ENCODE measurements at regions not wholly inside any gene's neighbourhood (a gene's known extent, or its start where the extent isn't known, plus 50 kb on each side); places are given as distances from the start of the nearest gene placed in this dataset.
"Not testable (repeated sequence)": the region's sequence is repeated elsewhere in the genome, so short reads cannot be mapped to it uniquely, and the experiment has no call there.

GRCh38 chr1:73727036-73727435 is 470.9 kb downstream of the LRRIQ3 start:
- Mint-ChIP-seq H3K36me3 (no peaks in the 10 kb centered on the region), H3K4me1 (ENCODE audit: low read depth in 2 of 2) (no peaks in the 10 kb centered on the region), H3K27me3 (no peaks in the 10 kb centered on the region), H3K27ac (no peak overlapping the region), H3K4me3 (no peak overlapping the region), H3K9me3 (peaks cover 14% of the 10 kb centered on the region)
- DNase-seq (ENCODE audit: low spot score) (no peak), ATAC-seq (no peak)

DNA sequence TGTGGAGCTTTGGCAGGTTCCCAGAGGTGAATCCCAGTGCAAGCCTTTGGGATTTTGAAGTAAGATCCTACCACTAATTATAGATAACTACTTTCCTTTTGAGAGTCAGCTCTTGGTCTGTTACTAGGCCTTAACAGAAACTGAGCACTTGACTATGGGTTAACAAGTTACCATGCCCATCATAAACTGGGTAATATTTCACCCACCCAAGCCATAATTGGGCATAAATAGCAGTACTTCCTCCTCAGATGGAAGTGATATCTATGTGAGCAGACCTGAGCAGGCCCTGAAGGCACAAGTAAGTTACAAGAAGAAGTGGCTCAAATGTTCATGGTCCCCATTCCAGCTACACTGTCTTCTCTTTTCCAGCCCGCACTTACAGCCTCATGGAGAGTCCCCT is 475.9 kb downstream of the LRRIQ3 start:
- H3K4me1 Mint-ChIP-seq (ENCODE audit: low read depth in 2 of 2): no peaks in the 10 kb centered on the region
- no peak for ATAC-seq
- H3K27me3 Mint-ChIP-seq: no peaks in the 10 kb centered on the region
- H3K36me3 Mint-ChIP-seq: peaks cover 1% of the 10 kb centered on the region
- DNase-seq (ENCODE audit: low spot score): no peak
- no peak overlapping the region for H3K4me3 Mint-ChIP-seq
- peaks cover 12% of the 10 kb centered on the region for H3K9me3 Mint-ChIP-seq
- H3K27ac Mint-ChIP-seq: no peak overlapping the region

GRCh38 chr1:73717976-73718375 is 480.0 kb downstream of the LRRIQ3 start:
- H3K9me3 Mint-ChIP-seq: peaks cover 24% of the 10 kb centered on the region
- no peaks in the 10 kb centered on the region for H3K4me1 Mint-ChIP-seq (ENCODE audit: low read depth in 2 of 2)
- no peak overlapping the region for H3K4me3 Mint-ChIP-seq
- no peak overlapping the region for H3K27ac Mint-ChIP-seq
- no peaks in the 10 kb centered on the region for H3K27me3 Mint-ChIP-seq
- DNase-seq (ENCODE audit: low spot score) (no peak), ATAC-seq (no peak)
- peaks cover 6% of the 10 kb centered on the region for H3K36me3 Mint-ChIP-seq

- no peaks in the 10 kb centered on the region for H3K36me3 Mint-ChIP-seq
- ATAC-seq (no peak), DNase-seq (ENCODE audit: low spot score) (no peak)
- peaks cover 26% of the 10 kb centered on the region for H3K9me3 Mint-ChIP-seq
- no peaks in the 10 kb centered on the region for H3K27me3 Mint-ChIP-seq
- H3K4me3 Mint-ChIP-seq: no peak overlapping the region
- no peak overlapping the region for H3K27ac Mint-ChIP-seq
- H3K4me1 Mint-ChIP-seq (ENCODE audit: low read depth in 2 of 2): no peaks in the 10 kb centered on the region
Measured at GRCh38 chr1:73711089-73711488, 486.9 kb downstream of the LRRIQ3 start.

DNA sequence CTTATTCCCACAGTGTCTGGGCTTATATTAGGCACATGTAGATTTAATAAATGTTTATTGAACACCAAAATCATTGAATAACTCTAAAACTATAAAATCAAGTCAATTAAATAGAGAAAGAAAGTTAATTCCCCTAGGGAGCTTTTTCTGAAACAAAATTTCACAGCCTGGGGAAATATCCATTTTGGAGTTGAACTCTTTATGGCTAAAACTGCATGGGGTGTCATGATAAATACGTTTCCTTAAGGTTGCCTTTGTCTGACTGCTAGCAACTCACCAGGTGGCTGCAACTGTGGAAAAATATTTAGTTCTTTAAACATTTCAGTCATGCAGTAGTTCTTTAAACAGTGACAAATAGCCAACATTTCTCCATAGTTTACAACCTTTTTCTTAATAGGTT is 496.1 kb downstream of the LRRIQ3 start:
- Mint-ChIP-seq H3K4me3 (no peak overlapping the region), H3K36me3 (no peaks in the 10 kb centered on the region), H3K4me1 (ENCODE audit: low read depth in 2 of 2) (no peaks in the 10 kb centered on the region), H3K27me3 (no peaks in the 10 kb centered on the region), H3K9me3 (peaks cover 3% of the 10 kb centered on the region), H3K27ac (no peak overlapping the region)
- DNase-seq (ENCODE audit: low spot score) (no peak), ATAC-seq (no peak)

DNA sequence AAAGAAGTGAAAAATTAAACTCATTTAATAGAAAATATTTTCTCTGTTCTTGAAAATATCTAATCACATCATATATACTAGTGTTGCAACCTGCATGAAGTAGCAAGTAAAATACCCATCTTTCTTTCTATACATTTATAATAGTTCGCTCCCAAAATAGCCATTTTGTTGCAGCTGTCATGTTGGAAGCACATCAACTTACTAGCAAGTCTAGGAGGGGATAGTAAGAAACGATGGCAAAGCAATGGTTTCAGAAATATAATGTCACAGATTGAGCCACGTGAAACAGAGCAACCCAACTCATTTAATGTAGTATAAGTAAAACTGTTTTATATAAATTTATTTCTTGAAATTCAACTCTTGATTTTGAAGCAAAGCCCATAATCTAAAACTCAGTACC is 521.8 kb downstream of the LRRIQ3 start:
- Mint-ChIP-seq H3K4me3 (no peak overlapping the region), H3K27me3 (no peaks in the 10 kb centered on the region), H3K9me3 (peaks cover 3% of the 10 kb centered on the region), H3K27ac (no peak overlapping the region), H3K4me1 (ENCODE audit: low read depth in 2 of 2) (no peaks in the 10 kb centered on the region), H3K36me3 (no peaks in the 10 kb centered on the region)
- DNase-seq (ENCODE audit: low spot score) (no peak), ATAC-seq (no peak)

DNA sequence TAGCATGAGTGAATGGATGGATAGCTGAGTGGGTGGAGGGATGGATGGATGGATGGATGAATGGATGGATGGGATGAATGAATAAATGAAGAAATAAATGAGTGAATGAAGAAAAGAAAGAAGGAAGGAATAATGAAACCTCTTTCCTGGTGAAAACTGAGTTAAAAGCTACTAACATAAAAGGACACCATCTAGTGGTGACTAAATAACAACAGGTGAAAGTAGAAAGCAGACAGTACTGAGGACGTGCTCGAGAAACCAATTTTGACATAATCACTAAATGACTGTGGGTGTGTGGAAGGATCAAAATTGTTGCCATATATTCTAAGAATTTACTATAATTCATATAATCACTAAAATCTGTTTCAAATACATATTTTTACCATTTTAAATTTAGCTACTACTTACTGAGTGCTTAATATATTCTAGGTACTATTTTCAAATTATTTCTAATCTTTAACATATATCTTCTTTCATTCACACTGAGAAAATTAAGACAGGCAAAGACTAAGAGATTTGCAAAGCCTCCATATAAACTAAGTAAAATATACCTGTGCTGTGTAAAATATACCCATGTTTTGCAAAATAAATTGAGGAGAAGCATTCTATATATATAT is 522.9 kb downstream of the LRRIQ3 start:
- no peaks in the 10 kb centered on the region for H3K4me1 Mint-ChIP-seq (ENCODE audit: low read depth in 2 of 2)
- ATAC-seq (no peak), DNase-seq (ENCODE audit: low spot score) (no peak)
- no peak overlapping the region for H3K4me3 Mint-ChIP-seq
- H3K27ac Mint-ChIP-seq: no peak overlapping the region
- peaks cover 3% of the 10 kb centered on the region for H3K9me3 Mint-ChIP-seq
- H3K27me3 Mint-ChIP-seq: no peaks in the 10 kb centered on the region
- no peaks in the 10 kb centered on the region for H3K36me3 Mint-ChIP-seq

GRCh38 chr1:73673971-73674370 is 524.0 kb downstream of the LRRIQ3 start:
- H3K36me3 Mint-ChIP-seq: no peaks in the 10 kb centered on the region
- peaks cover 1% of the 10 kb centered on the region for H3K9me3 Mint-ChIP-seq
- no peaks in the 10 kb centered on the region for H3K27me3 Mint-ChIP-seq
- DNase-seq (ENCODE audit: low spot score) (no peak), ATAC-seq (no peak)
- H3K4me3 Mint-ChIP-seq: no peak overlapping the region
- H3K27ac Mint-ChIP-seq: no peak overlapping the region
- H3K4me1 Mint-ChIP-seq (ENCODE audit: low read depth in 2 of 2): no peaks in the 10 kb centered on the region

DNA sequence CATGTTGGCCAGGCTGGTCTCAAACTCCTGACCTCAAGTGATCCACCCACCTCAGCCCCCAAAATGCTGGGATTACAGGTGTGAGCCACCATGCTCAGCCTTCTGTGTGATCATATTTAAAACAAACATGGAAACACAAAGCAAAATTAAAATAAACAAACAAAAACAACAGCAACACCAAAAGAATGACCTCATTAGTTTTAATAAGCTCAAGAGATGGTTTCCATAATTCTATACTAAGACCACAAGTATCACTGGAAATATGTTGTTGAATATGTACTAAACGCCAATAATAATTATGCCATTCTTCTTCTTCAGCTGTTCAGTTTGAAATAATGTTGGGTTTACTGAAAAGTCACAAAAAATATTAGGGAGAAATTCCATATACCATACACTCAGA is 526.4 kb downstream of the LRRIQ3 start:
- no peaks in the 10 kb centered on the region for H3K27me3 Mint-ChIP-seq
- no peak overlapping the region for H3K4me3 Mint-ChIP-seq
- ATAC-seq: no peak

DNA sequence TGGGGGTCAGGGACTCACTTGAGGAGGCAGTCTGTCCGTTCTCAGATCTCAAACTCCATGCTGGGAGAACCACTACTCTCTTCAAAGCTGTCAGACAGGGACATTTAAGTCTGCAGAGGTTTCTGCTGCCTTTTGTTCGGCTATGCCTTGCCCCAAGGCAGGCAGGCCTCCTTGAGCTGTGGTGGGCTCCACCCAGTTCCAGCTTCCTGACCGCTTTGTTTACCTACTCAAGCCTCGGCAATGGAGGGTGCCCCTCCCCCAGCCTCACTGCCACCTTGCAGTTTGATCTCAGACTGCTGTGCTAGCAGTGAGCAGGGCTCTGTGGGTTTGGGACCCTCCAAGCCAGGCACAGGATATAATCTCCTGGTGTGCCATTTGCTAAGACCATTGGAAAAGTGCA is 530.0 kb downstream of the LRRIQ3 start:
- H3K27me3 Mint-ChIP-seq; H3K4me3 Mint-ChIP-seq; H3K27ac Mint-ChIP-seq; H3K9me3 Mint-ChIP-seq; ATAC-seq; H3K36me3 Mint-ChIP-seq; H3K4me1 Mint-ChIP-seq (ENCODE audit: low read depth in 2 of 2): not testable (repeated sequence)
- DNase-seq (ENCODE audit: low spot score): peak; percentile 59

More for the DNA sequence above, 526.4 kb downstream of the LRRIQ3 start:
- H3K27ac Mint-ChIP-seq: no peak overlapping the region
- H3K9me3 Mint-ChIP-seq: peaks cover 3% of the 10 kb centered on the region
- H3K36me3 Mint-ChIP-seq: no peaks in the 10 kb centered on the region
- no peak for DNase-seq (ENCODE audit: low spot score)
- H3K4me1 Mint-ChIP-seq (ENCODE audit: low read depth in 2 of 2): no peaks in the 10 kb centered on the region

DNA sequence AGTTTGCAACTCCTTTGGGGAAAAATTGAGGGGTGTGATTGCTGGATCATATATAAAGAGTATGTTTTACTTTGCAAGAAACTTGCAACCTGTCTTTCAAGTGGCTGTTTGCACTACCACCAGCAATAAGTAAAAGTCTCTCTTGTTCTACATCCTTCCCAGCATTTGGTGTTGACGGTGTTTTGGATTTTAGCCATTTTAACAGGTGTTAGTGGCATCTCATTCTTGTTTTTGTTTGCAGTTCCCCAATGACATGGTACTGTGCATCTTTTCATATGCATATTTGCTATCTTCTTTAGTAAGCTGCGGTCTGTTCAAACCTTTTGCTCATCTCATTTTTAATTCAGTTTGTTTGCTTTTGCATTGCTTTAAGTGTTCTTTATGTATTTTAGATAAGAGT is 535.5 kb downstream of the LRRIQ3 start:
- H3K4me1 Mint-ChIP-seq (ENCODE audit: low read depth in 2 of 2): no peaks in the 10 kb centered on the region
- H3K9me3 Mint-ChIP-seq: peaks cover 12% of the 10 kb centered on the region
- no peaks in the 10 kb centered on the region for H3K36me3 Mint-ChIP-seq
- no peak overlapping the region for H3K4me3 Mint-ChIP-seq
- DNase-seq (ENCODE audit: low spot score) (no peak), ATAC-seq (no peak)
- H3K27ac Mint-ChIP-seq: no peak overlapping the region
- H3K27me3 Mint-ChIP-seq: no peaks in the 10 kb centered on the region

DNA sequence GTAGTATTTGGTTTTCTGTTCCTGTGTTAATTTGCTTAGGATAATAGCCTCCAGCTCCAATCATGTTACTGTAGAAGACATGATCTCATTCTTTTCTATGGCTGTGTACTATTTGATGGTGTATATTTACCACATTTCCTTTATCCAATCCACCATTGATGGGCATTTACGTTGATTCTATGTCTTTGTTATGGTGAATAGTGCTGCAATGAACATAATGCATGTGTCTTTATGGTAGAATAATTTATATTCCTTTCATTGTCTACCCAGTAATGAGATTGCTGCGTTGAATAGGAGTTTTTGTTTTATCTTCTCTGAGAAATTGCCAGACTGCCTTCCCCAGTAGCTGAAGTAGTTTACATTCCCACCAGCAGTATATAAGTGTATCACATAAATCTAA is 538.8 kb downstream of the LRRIQ3 start:
- no peaks in the 10 kb centered on the region for H3K4me1 Mint-ChIP-seq (ENCODE audit: low read depth in 2 of 2)

DNA sequence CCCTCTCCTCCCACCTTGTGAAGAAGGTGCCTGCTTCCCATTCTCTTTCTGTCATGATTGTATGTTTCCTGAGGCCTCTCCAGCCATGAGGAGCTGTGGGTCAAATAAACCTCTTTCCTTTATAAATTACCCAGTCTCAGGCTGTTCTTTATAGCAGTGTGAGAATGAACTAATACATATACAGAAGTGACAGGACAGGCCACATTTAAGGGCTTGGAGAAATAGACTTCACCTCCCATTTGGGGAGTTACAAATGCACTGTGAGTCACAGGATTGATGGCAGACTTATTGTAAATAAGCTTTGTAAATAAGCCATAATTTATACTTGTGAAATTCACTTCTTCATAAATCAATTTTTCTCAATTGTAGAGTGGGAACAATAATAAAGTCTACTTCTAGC is 543.3 kb downstream of the LRRIQ3 start:
- peaks cover 8% of the 10 kb centered on the region for H3K9me3 Mint-ChIP-seq
- H3K4me1 Mint-ChIP-seq (ENCODE audit: low read depth in 2 of 2): no peaks in the 10 kb centered on the region
- no peak overlapping the region for H3K27ac Mint-ChIP-seq
- no peak for ATAC-seq
- H3K4me3 Mint-ChIP-seq: no peak overlapping the region
- H3K27me3 Mint-ChIP-seq: no peaks in the 10 kb centered on the region
- no peak for DNase-seq (ENCODE audit: low spot score)
- no peaks in the 10 kb centered on the region for H3K36me3 Mint-ChIP-seq

More for the DNA sequence above, 538.8 kb downstream of the LRRIQ3 start:
- H3K27me3 Mint-ChIP-seq: no peaks in the 10 kb centered on the region
- peaks cover 17% of the 10 kb centered on the region for H3K9me3 Mint-ChIP-seq
- no peak overlapping the region for H3K4me3 Mint-ChIP-seq
- H3K27ac Mint-ChIP-seq: no peak overlapping the region
- no peaks in the 10 kb centered on the region for H3K36me3 Mint-ChIP-seq
- DNase-seq (ENCODE audit: low spot score): no peak
- ATAC-seq: no peak

DNA sequence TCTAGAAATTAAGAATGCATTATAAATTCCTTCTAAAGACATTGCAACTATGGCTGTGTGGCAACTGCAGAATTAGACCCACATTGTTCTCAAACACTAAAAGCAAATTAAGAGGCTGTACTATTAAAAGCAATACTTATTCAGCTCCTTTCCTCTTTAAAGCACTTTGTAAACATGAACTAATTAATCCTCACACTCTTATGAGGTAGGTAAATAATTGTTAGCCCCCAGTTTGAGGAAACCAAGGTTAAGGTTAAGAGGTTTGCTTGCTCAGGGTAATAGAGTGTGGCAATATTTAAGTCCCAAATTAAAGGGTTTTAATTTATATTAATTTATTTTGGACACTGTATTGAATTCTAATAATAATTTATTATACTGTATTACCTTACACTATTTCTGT is 553.8 kb downstream of the LRRIQ3 start:
- Mint-ChIP-seq H3K27me3 (no peaks in the 10 kb centered on the region), H3K4me3 (no peak overlapping the region)

DNA sequence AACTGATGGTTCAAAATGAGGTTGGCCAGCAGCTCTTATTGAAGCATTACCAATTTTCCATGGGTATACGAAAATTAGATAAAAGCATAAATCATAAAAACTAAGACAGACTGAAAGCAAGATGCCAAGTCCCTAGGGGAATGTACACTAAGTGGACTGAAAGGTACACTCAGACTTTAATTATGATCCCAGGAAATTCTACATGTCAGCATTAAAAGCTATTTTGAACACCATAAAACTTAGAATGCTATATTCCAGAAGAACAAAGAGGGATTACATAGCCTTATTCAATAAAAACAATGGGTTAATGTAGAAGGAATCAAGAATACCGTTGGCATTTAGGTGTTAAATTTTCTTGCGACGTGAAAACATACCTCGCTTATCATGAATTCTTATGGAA is 558.5 kb downstream of the LRRIQ3 start:
- no peaks in the 10 kb centered on the region for H3K36me3 Mint-ChIP-seq
- H3K27ac Mint-ChIP-seq: no peak overlapping the region
- peaks cover 11% of the 10 kb centered on the region for H3K9me3 Mint-ChIP-seq
- no peak overlapping the region for H3K4me3 Mint-ChIP-seq
- ATAC-seq (no peak), DNase-seq (ENCODE audit: low spot score) (no peak)
- H3K4me1 Mint-ChIP-seq (ENCODE audit: low read depth in 2 of 2): no peaks in the 10 kb centered on the region
- H3K27me3 Mint-ChIP-seq: no peaks in the 10 kb centered on the region

More for the DNA sequence above, 553.8 kb downstream of the LRRIQ3 start:
- Mint-ChIP-seq H3K27ac (no peak overlapping the region), H3K4me1 (ENCODE audit: low read depth in 2 of 2) (no peaks in the 10 kb centered on the region), H3K9me3 (peaks cover 16% of the 10 kb centered on the region), H3K36me3 (peaks cover 1% of the 10 kb centered on the region)
- ATAC-seq (no peak), DNase-seq (ENCODE audit: low spot score) (no peak)

Measured in natural killer cell treated with Interleukin-12 subunit alpha and Interleukin-12 subunit beta and Interleukin-15 and Interleukin-18, amount 100 ng/mL, for 72 hours (primary cell).